ENCODE measurements at regions not wholly inside any gene's neighbourhood (a gene's known extent, or its start where the extent isn't known, plus 50 kb on each side); places are given as distances from the start of the nearest gene placed in this dataset.

GRCh38 chr7:21023841-21024484, 237.3 kb upstream of the SP8 start:
- Histone ChIP-seq H3K4me1 (ENCODE audit: control insufficient read depth, insufficient read depth, low read length) (peaks cover 39% of the 10 kb centered on the region), H3K27ac (ENCODE audit: insufficient read depth, low read depth, low read length, poor library complexity, severe bottlenecking) (no peak overlapping the region), H3K9me3 (ENCODE audit: control insufficient read depth, low read length) (no peaks in the 10 kb centered on the region), H3K27me3 (ENCODE audit: control insufficient read depth, insufficient read depth, low read length, poor library complexity, severe bottlenecking) (no peaks in the 10 kb centered on the region), H3K4me3 (ENCODE audit: insufficient read depth, low read depth, low read length) (no peak overlapping the region), H3K36me3 (ENCODE audit: control insufficient read depth, insufficient read depth, low read length) (no peaks in the 10 kb centered on the region)
- WGBS, 2 experiments: 79 to 89% methylated on average over 5 to 6 of the region's 6 CpGs

GRCh38 chr7:21024485-21024867, 237.8 kb upstream of the SP8 start:
- Histone ChIP-seq H3K4me1 (ENCODE audit: control insufficient read depth, insufficient read depth, low read length) (peaks cover 42% of the 10 kb centered on the region), H3K27ac (ENCODE audit: insufficient read depth, low read depth, low read length, poor library complexity, severe bottlenecking) (no peak overlapping the region), H3K4me3 (ENCODE audit: insufficient read depth, low read depth, low read length) (no peak overlapping the region), H3K36me3 (ENCODE audit: control insufficient read depth, insufficient read depth, low read length) (no peaks in the 10 kb centered on the region), H3K9me3 (ENCODE audit: control insufficient read depth, low read length) (no peaks in the 10 kb centered on the region), H3K27me3 (ENCODE audit: control insufficient read depth, insufficient read depth, low read length, poor library complexity, severe bottlenecking) (no peaks in the 10 kb centered on the region)
- WGBS, 2 experiments: 91 to 92% methylated on average over 5 of the region's 5 CpGs

- Histone ChIP-seq H3K27ac (ENCODE audit: insufficient read depth, low read depth, low read length, poor library complexity, severe bottlenecking) (peak overlapping the region; percentile 79), H3K9me3 (ENCODE audit: control insufficient read depth, low read length) (no peaks in the 10 kb centered on the region), H3K27me3 (ENCODE audit: control insufficient read depth, insufficient read depth, low read length, poor library complexity, severe bottlenecking) (no peaks in the 10 kb centered on the region), H3K4me3 (ENCODE audit: insufficient read depth, low read depth, low read length) (no peak overlapping the region), H3K4me1 (ENCODE audit: control insufficient read depth, insufficient read depth, low read length) (peaks cover 68% of the 10 kb centered on the region), H3K36me3 (ENCODE audit: control insufficient read depth, insufficient read depth, low read length) (no peaks in the 10 kb centered on the region)
- 36 to 40% methylated on average over 12 to 13 of the region's 13 CpGs for WGBS, 2 experiments
Measured at GRCh38 chr7:21028186-21028585, 241.5 kb upstream of the SP8 start.

GRCh38 chr7:21028599-21028998, 241.9 kb upstream of the SP8 start:
- no peaks in the 10 kb centered on the region for H3K36me3 ChIP-seq (ENCODE audit: control insufficient read depth, insufficient read depth, low read length)
- H3K4me3 ChIP-seq (ENCODE audit: insufficient read depth, low read depth, low read length): no peak overlapping the region
- peaks cover 68% of the 10 kb centered on the region for H3K4me1 ChIP-seq (ENCODE audit: control insufficient read depth, insufficient read depth, low read length)
- H3K27me3 ChIP-seq (ENCODE audit: control insufficient read depth, insufficient read depth, low read length, poor library complexity, severe bottlenecking): no peaks in the 10 kb centered on the region
- H3K9me3 ChIP-seq (ENCODE audit: control insufficient read depth, low read length): no peaks in the 10 kb centered on the region
- peak overlapping the region; percentile 79 for H3K27ac ChIP-seq (ENCODE audit: insufficient read depth, low read depth, low read length, poor library complexity, severe bottlenecking)
- 11 to 19% methylated on average over 3 of the region's 3 CpGs for WGBS, 2 experiments

GRCh38 chr7:21029006-21029405, 242.3 kb upstream of the SP8 start:
- Histone ChIP-seq H3K4me3 (ENCODE audit: insufficient read depth, low read depth, low read length) (no peak overlapping the region), H3K4me1 (ENCODE audit: control insufficient read depth, insufficient read depth, low read length) (peaks cover 66% of the 10 kb centered on the region), H3K27me3 (ENCODE audit: control insufficient read depth, insufficient read depth, low read length, poor library complexity, severe bottlenecking) (no peaks in the 10 kb centered on the region), H3K9me3 (ENCODE audit: control insufficient read depth, low read length) (no peaks in the 10 kb centered on the region), H3K27ac (ENCODE audit: insufficient read depth, low read depth, low read length, poor library complexity, severe bottlenecking) (peak overlapping the region; percentile 79), H3K36me3 (ENCODE audit: control insufficient read depth, insufficient read depth, low read length) (no peaks in the 10 kb centered on the region)
- WGBS, 2 experiments: 15 to 20% methylated on average over 6 of the region's 6 CpGs

GRCh38 chr7:21030237-21030871, 243.7 kb upstream of the SP8 start:
- Histone ChIP-seq H3K27ac (ENCODE audit: insufficient read depth, low read depth, low read length, poor library complexity, severe bottlenecking) (peak overlapping the region; percentile 79), H3K9me3 (ENCODE audit: control insufficient read depth, low read length) (no peaks in the 10 kb centered on the region), H3K4me3 (ENCODE audit: insufficient read depth, low read depth, low read length) (no peak overlapping the region), H3K36me3 (ENCODE audit: control insufficient read depth, insufficient read depth, low read length) (no peaks in the 10 kb centered on the region), H3K4me1 (ENCODE audit: control insufficient read depth, insufficient read depth, low read length) (peaks cover 58% of the 10 kb centered on the region), H3K27me3 (ENCODE audit: control insufficient read depth, insufficient read depth, low read length, poor library complexity, severe bottlenecking) (no peaks in the 10 kb centered on the region)
- 21 to 22% methylated on average over 6 to 7 of the region's 7 CpGs for WGBS, 2 experiments

- H3K27me3 ChIP-seq (ENCODE audit: control insufficient read depth, insufficient read depth, low read length, poor library complexity, severe bottlenecking): no peaks in the 10 kb centered on the region
- H3K4me3 ChIP-seq (ENCODE audit: insufficient read depth, low read depth, low read length): no peak overlapping the region
- H3K9me3 ChIP-seq (ENCODE audit: control insufficient read depth, low read length): no peaks in the 10 kb centered on the region
- peaks cover 44% of the 10 kb centered on the region for H3K4me1 ChIP-seq (ENCODE audit: control insufficient read depth, insufficient read depth, low read length)
- H3K27ac ChIP-seq (ENCODE audit: insufficient read depth, low read depth, low read length, poor library complexity, severe bottlenecking): peak overlapping the region; percentile 77
- 40 to 100% methylated on average over 1 of the region's 2 CpGs for WGBS, 2 experiments
- no peaks in the 10 kb centered on the region for H3K36me3 ChIP-seq (ENCODE audit: control insufficient read depth, insufficient read depth, low read length)
Measured at GRCh38 chr7:21041252-21041651, 254.6 kb upstream of the SP8 start.

GRCh38 chr7:21041666-21042065, 255.0 kb upstream of the SP8 start:
- peaks cover 44% of the 10 kb centered on the region for H3K4me1 ChIP-seq (ENCODE audit: control insufficient read depth, insufficient read depth, low read length)
- no peaks in the 10 kb centered on the region for H3K9me3 ChIP-seq (ENCODE audit: control insufficient read depth, low read length)
- H3K27ac ChIP-seq (ENCODE audit: insufficient read depth, low read depth, low read length, poor library complexity, severe bottlenecking): peak overlapping the region; percentile 77
- H3K36me3 ChIP-seq (ENCODE audit: control insufficient read depth, insufficient read depth, low read length): no peaks in the 10 kb centered on the region
- no peaks in the 10 kb centered on the region for H3K27me3 ChIP-seq (ENCODE audit: control insufficient read depth, insufficient read depth, low read length, poor library complexity, severe bottlenecking)
- 3 to 4% methylated on average over 5 of the region's 5 CpGs for WGBS, 2 experiments
- no peak overlapping the region for H3K4me3 ChIP-seq (ENCODE audit: insufficient read depth, low read depth, low read length)

GRCh38 chr7:21044384-21044783, 257.7 kb upstream of the SP8 start:
- Histone ChIP-seq H3K4me1 (ENCODE audit: control insufficient read depth, insufficient read depth, low read length) (peaks cover 44% of the 10 kb centered on the region), H3K9me3 (ENCODE audit: control insufficient read depth, low read length) (no peaks in the 10 kb centered on the region), H3K27ac (ENCODE audit: insufficient read depth, low read depth, low read length, poor library complexity, severe bottlenecking) (no peak overlapping the region), H3K4me3 (ENCODE audit: insufficient read depth, low read depth, low read length) (no peak overlapping the region), H3K36me3 (ENCODE audit: control insufficient read depth, insufficient read depth, low read length) (no peaks in the 10 kb centered on the region), H3K27me3 (ENCODE audit: control insufficient read depth, insufficient read depth, low read length, poor library complexity, severe bottlenecking) (no peaks in the 10 kb centered on the region)
- WGBS, 2 experiments: 90 to 100% methylated on average over 1 to 4 of the region's 4 CpGs

GRCh38 chr7:21044913-21045568, 258.4 kb upstream of the SP8 start:
- Histone ChIP-seq H3K27me3 (ENCODE audit: control insufficient read depth, insufficient read depth, low read length, poor library complexity, severe bottlenecking) (no peaks in the 10 kb centered on the region), H3K4me1 (ENCODE audit: control insufficient read depth, insufficient read depth, low read length) (peaks cover 39% of the 10 kb centered on the region)
- WGBS, 2 experiments: 66 to 67% methylated on average over 10 of the region's 10 CpGs

More at GRCh38 chr7:21044913-21045568, 258.4 kb upstream of the SP8 start:
- Histone ChIP-seq H3K27ac (ENCODE audit: insufficient read depth, low read depth, low read length, poor library complexity, severe bottlenecking) (no peak overlapping the region), H3K36me3 (ENCODE audit: control insufficient read depth, insufficient read depth, low read length) (no peaks in the 10 kb centered on the region), H3K4me3 (ENCODE audit: insufficient read depth, low read depth, low read length) (no peak overlapping the region), H3K9me3 (ENCODE audit: control insufficient read depth, low read length) (no peaks in the 10 kb centered on the region)
